ENCODE measurements at regions not wholly inside any gene's neighbourhood (a gene's known extent, or its start where the extent isn't known, plus 50 kb on each side); places are given as distances from the start of the nearest gene placed in this dataset.

GRCh38 chr16:13559624-13560023 is 360.3 kb upstream of the ERCC4 start:
- H3K9me3 ChIP-seq (ENCODE audit: insufficient read depth, low read length, severe bottlenecking), result no peaks in the 10 kb centered on the region
- H3K27me3 ChIP-seq (ENCODE audit: insufficient read depth, low read length, poor library complexity), result no peaks in the 10 kb centered on the region
- no peak for TF ChIP-seq CTCF (IDR thresholded peaks at IDR 0.05; ENCODE audit: borderline replicate concordance, extremely low read depth, low read length, poor library complexity, severe bottlenecking)
- H3K4me2 ChIP-seq (ENCODE audit: insufficient read depth, low read length), result no peak overlapping the region
- DNase-seq (no peak), ATAC-seq (ENCODE audit: insufficient read depth, low read depth) (no peak)
- H3K4me3 ChIP-seq (ENCODE audit: low read depth in 1 of 2, low read length in 2 of 2), result no peak overlapping the region
- H3K4me1 ChIP-seq (ENCODE audit: insufficient read depth, low read length), result no peaks in the 10 kb centered on the region
- H3K36me3 ChIP-seq (ENCODE audit: insufficient read depth, low read length), result no peaks in the 10 kb centered on the region
- H2AFZ ChIP-seq (ENCODE audit: low read depth, low read length), result no peak overlapping the region
- no peak overlapping the region for H3K27ac ChIP-seq (ENCODE audit: low read length)
- no peaks in the 10 kb centered on the region for H4K20me1 ChIP-seq (ENCODE audit: insufficient read depth, low read length)
- no peaks in the 10 kb centered on the region for H3K79me2 ChIP-seq (ENCODE audit: insufficient read depth, low read length)
- H3K9ac ChIP-seq (ENCODE audit: low read depth, low read length), result no peak overlapping the region

DNA sequence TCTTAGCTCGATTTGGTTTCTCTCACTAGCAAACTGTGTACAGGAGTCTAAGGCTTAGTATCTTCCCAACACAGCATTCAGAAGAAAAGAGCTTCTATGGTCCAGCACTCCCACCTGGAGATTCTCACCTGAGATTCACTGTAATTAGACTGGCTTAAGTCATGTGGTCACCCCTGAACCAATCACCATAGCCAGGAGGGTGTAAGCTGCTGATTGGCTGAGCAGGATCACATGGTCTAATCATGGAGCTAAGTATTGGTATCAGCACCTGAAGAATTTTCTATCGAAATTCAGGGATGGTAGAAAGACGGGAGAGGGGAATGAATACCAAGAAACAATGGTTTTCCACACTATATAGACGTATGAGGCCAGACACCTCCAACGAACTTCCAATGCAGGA is 359.8 kb upstream of the ERCC4 start:
- H3K79me2 ChIP-seq (ENCODE audit: insufficient read depth, low read length), result no peaks in the 10 kb centered on the region
- no peaks in the 10 kb centered on the region for H4K20me1 ChIP-seq (ENCODE audit: insufficient read depth, low read length)
- ATAC-seq (ENCODE audit: insufficient read depth, low read depth) (no peak), DNase-seq (no peak)
- no peak overlapping the region for H3K27ac ChIP-seq (ENCODE audit: low read length)
- H3K36me3 ChIP-seq (ENCODE audit: insufficient read depth, low read length), result no peaks in the 10 kb centered on the region
- no peaks in the 10 kb centered on the region for H3K9me3 ChIP-seq (ENCODE audit: insufficient read depth, low read length, severe bottlenecking)
- no peak overlapping the region for H3K4me2 ChIP-seq (ENCODE audit: insufficient read depth, low read length)
- no peak overlapping the region for H3K9ac ChIP-seq (ENCODE audit: low read depth, low read length)
- no peak overlapping the region for H2AFZ ChIP-seq (ENCODE audit: low read depth, low read length)
- no peaks in the 10 kb centered on the region for H3K4me1 ChIP-seq (ENCODE audit: insufficient read depth, low read length)
- TF ChIP-seq CTCF (IDR thresholded peaks at IDR 0.05; ENCODE audit: borderline replicate concordance, extremely low read depth, low read length, poor library complexity, severe bottlenecking), result no peak
- no peak for TF ChIP-seq EZH2 (IDR thresholded peaks at IDR 0.05; ENCODE audit: borderline replicate concordance, low read depth, low read length, severe bottlenecking)
- H3K27me3 ChIP-seq (ENCODE audit: insufficient read depth, low read length, poor library complexity), result no peaks in the 10 kb centered on the region
- H3K4me3 ChIP-seq (ENCODE audit: low read depth in 1 of 2, low read length in 2 of 2), result no peak overlapping the region

DNA sequence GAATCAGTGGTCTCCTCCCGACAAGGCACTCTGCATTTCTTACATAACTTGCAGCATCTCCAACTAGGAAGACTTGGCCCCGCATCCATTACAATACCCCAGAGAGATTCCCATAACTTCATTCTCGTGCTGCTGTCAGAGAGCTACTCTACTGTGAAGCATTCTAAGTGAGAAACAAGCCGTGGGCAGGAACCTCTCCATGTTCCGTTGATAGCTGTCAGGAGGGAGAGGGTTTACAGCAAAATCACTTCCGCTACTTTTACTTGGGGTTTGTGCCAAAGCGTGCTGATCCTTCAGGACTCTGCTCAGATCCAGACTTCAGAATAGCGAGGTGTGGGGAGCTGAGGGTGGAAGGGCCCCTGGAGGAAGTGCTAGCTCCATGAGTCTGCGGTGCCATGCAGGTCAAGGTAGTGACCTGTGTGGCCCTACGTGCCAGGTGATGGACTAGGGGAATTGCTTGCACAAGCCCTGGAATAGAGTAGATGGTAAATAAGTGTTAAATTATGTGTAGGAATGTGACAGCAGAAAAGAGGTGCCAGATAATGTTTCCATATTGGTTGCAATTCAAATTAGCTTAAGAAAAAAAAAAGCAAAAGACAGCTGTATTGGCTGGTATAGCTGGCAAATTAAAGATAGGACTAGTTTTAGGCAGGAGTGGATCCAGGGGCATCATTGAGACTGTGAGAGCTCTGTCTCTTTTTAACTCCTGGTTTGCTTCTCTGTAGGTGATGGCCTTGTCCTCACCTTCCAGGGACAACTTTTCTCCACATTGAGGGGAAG is 358.5 kb upstream of the ERCC4 start:
- no peaks in the 10 kb centered on the region for H3K4me1 ChIP-seq (ENCODE audit: insufficient read depth, low read length)
- DNase-seq (no peak), ATAC-seq (ENCODE audit: insufficient read depth, low read depth) (no peak)
- no peak overlapping the region for H3K27ac ChIP-seq (ENCODE audit: low read length)
- no peak overlapping the region for H3K4me2 ChIP-seq (ENCODE audit: insufficient read depth, low read length)
- TF ChIP-seq EZH2 (IDR thresholded peaks at IDR 0.05; ENCODE audit: borderline replicate concordance, low read depth, low read length, severe bottlenecking), result no peak
- TF ChIP-seq CTCF (IDR thresholded peaks at IDR 0.05; ENCODE audit: borderline replicate concordance, extremely low read depth, low read length, poor library complexity, severe bottlenecking), result no peak
- H3K9ac ChIP-seq (ENCODE audit: low read depth, low read length), result no peak overlapping the region
- H2AFZ ChIP-seq (ENCODE audit: low read depth, low read length), result no peak overlapping the region
- H3K27me3 ChIP-seq (ENCODE audit: insufficient read depth, low read length, poor library complexity), result no peaks in the 10 kb centered on the region
- no peaks in the 10 kb centered on the region for H3K79me2 ChIP-seq (ENCODE audit: insufficient read depth, low read length)
- no peaks in the 10 kb centered on the region for H4K20me1 ChIP-seq (ENCODE audit: insufficient read depth, low read length)
- H3K36me3 ChIP-seq (ENCODE audit: insufficient read depth, low read length), result no peaks in the 10 kb centered on the region
- no peaks in the 10 kb centered on the region for H3K9me3 ChIP-seq (ENCODE audit: insufficient read depth, low read length, severe bottlenecking)
- H3K4me3 ChIP-seq (ENCODE audit: low read depth in 1 of 2, low read length in 2 of 2), result no peak overlapping the region
